ENCODE measurements at regions not wholly inside any gene's neighbourhood (a gene's known extent, or its start where the extent isn't known, plus 50 kb on each side); places are given as distances from the start of the nearest gene placed in this dataset.
"Not testable (repeated sequence)": the region's sequence is repeated elsewhere in the genome, so short reads cannot be mapped to it uniquely, and the experiment has no call there.

GRCh38 chr5:51034222-51034901, 348.9 kb upstream of the ISL1 start:
- DNase-seq, result no peak

DNA sequence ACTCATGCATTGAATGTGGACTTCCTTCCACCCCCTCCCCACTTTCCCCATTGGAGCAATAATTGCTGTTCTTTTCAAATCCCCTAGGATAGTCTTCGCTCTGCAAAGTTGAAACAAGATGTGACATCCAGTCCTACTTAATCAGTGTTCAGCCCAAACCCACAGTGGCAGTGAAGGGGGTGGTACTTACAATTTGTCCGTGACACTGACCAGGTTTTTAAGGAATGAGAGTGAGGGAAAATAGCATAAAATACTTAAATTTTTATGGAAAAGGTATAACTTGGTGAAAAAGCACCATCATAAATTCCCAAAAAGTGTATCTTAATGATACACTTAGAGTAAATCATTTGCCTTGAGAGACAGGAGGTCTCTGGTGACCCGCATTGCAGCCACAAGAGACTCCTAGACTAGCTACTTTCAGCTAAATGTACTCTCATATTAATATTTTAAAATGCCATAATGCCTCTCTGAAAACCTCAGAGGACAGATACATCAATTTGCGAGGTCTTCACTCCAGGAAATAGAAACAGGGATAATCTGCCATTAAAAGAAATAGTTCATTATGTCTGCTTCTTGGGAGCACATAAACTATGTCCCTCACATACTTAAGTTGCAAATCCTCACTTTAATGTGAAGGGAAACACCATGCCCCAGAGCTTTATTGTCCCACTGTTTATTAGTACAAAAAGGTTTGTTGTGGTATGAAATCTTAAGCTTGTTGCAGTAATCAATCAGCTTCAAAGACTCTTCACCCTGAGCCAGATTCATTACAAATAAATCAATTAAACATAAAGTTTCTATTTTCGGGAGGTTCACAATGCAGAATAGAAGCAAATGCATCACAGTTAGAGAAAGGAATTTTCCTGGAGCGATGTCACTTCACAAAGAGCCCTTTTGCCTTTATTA, 343.6 kb upstream of the ISL1 start:
- DNase-seq, result no peak

DNA sequence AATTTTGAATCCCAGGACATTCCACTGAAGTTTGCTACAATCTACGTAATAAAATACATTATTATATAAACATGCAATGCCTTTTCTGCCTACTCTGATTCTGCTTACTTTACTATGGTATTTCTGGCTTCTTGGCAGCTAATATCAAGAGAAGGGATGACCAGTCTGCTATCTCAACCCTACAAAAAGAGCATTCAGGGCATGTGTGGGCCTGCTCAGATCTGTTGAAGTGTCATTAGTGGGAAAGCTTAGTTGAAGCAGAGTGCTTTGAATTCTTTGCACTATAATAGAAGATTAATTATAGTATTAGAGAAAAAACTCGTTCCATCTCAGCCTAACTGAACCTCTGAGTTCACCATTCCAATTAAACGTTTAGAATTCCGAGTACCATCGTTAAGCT, 339.5 kb upstream of the ISL1 start:
- DNase-seq, result no peak

DNA sequence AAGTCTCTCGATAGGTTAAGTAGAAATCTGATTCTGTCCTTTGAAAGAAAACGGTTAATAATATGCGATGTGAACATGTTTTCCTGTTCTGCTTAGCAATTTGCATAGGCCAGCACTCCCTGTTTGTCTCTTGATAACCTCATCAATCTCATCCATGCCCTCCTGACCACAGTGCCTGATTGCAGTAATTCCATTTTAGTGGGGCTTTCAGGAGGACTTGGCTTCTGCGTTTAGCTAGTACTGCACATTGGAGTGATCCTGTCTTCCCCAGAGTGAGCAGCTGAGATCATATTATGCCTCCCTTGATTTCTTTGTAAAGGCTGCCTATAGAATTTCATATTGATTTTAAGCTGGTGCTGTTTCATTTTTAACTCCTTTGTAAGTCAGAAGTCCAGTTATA, 335.9 kb upstream of the ISL1 start:
- no peak for DNase-seq

GRCh38 chr5:51053361-51053760, 329.9 kb upstream of the ISL1 start:
- no peak for DNase-seq

- no peak for DNase-seq
These were observed 322.3 kb upstream of the ISL1 start for GRCh38 chr5:51060953-51061352.

DNA sequence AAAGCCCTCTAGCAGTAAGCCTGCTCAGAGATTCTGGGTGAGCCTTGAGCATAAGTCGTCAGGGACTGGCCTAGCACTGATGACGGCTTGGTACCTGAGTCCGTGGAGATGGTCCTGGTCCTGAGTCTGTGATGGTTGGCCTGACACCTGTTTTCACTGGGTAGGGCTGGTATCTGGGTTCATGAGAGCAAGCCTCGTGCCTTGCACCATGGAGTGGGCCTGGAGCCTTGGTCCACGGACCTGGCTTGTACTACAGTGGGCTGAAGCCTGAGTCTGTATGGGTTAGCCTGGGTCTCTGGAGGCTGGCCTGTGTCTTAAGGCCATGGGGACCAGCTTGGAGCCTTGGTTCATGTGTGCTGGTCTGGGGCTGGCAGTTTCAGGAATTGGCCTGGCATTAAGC, 310.3 kb upstream of the ISL1 start:
- DNase-seq, result no peak

DNA sequence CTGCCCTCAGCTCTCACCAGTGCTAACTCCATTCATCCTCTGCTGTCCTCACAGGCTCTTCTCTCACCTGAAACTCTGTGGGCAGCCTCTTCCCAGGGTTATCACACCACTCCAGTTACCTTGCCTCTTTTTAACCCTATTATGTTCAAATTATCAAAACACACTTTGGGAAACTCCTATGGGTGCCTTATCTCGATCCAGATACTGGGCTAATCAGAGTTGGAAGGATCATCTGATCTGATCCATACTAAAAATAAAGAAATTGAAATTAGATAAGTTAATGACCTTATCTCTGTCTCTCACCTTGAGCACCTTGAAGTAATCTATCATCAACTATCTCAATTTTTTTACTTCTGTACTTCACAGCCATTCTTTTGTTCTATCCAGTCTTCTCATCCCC, 300.5 kb upstream of the ISL1 start:
- no peak for DNase-seq

GRCh38 chr5:51091816-51092215, 291.4 kb upstream of the ISL1 start:
- no peak for DNase-seq

- no peak for DNase-seq
These were observed 287.8 kb upstream of the ISL1 start for GRCh38 chr5:51095486-51095885.

- DNase-seq, result no peak
These were observed 286.4 kb upstream of the ISL1 start for GRCh38 chr5:51096859-51097258.

- DNase-seq, result no peak
These were observed 283.9 kb upstream of the ISL1 start for GRCh38 chr5:51099173-51099853.

GRCh38 chr5:51104556-51104955, 278.7 kb upstream of the ISL1 start:
- DNase-seq, result no peak

GRCh38 chr5:51109786-51110410, 273.4 kb upstream of the ISL1 start:
- DNase-seq, result no peak

DNA sequence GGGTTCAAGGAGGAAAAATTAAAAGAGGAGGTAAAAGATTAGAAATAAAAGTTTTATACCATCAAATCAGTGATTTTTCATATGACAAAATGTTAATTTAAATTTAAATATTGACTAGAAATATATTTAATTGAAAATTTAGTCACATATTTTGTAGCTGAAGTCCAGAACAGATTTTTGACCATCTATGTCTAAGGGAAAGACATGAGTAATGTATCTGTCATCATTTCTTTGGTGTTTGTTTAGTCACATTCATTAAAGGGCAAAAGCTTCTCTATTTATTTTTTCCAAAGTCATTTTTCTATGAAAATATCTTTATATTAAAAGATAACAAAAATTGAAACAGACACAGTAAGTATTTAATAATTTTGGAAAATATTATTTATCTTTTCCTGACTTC, 252.0 kb upstream of the ISL1 start:
- DNase-seq, result no peak

GRCh38 chr5:51138164-51138563, 245.1 kb upstream of the ISL1 start:
- DNase-seq, result no peak

DNA sequence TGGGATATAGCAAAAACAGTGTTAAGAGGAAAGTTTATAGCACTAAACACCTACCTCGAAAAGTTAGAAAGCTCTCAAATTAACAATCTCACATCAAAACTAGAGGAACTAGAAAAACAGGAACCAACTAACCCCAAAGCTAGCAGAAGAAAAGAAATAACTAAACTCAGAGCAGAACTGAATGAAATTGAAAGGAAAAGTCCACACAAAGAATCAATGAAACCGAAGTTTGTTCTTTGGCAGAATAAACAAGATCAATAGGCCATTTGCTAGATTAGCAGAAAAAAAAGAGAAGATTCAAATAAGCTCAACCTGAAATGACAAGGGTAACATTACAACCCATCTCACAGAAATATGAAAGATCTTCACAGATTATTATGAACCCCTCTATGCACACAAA, 234.8 kb upstream of the ISL1 start:
- no peak for DNase-seq

- no peak for DNase-seq
These were observed 227.0 kb upstream of the ISL1 start for GRCh38 chr5:51156222-51156621.

DNA sequence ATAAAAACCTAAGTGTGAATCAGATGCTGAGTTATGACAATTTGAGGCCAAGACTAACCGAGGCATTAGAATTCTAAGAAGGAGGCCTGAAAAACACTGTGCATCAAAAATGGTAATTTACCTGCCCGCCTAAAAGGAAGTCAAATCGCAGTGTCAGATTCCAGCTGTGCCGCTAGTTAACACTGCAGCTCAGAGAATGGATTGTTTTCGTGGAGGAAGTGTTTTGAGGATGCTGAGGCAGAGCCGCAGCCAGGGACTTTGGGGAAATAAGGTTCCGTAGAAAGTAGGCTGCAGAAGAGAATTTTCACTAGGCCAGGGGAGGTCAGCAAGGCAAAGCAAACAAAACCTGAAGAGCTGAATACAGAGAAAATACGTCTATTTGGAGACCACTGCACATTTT, 226.4 kb upstream of the ISL1 start:
- DNase-seq, result no peak

- DNase-seq, result no peak
These were observed 224.1 kb upstream of the ISL1 start for GRCh38 chr5:51159164-51159563.

DNA sequence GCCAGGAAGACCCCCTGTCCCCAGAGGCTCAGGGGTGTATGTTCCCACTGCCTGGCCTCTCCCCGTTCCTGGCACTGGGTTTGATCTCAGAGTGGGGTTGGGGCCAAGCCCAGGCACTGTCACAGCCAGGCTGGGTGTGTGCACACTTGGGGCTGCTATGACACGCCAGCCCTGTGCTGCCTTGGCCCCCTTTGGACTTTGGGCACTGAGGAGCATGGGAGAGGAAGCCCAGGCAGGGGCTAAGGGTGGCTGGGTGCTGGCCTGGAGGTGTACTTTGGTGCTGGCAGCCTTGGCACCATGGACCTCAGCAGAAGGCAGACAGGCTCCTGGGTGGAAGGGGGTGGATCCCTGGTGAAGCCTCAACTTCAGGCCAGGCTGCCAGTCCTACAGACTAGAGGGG, 223.6 kb upstream of the ISL1 start:
- DNase-seq, result no peak

DNA sequence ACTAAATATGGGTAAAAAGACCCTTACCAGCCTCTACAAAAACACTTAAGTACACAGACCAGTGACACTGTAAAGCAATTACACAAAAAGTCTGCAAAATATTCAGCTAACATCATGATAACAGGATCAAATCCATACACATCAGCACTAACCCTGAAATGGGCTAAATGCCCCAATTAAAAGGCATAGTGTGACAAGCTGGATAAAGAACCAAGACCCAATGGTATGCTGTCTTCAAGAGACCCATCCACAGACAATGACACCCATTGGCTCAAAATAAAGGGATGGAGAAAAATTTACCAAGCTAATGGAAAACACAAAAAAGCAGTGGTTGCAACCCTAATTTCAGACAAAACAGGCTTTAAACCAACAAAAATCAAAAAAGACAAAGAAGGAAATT, 221.0 kb upstream of the ISL1 start:
- no peak for DNase-seq

- not testable (repeated sequence) for DNase-seq
These were observed 217.6 kb upstream of the ISL1 start for GRCh38 chr5:51165621-51166020.
